Thymus (tissue), 11 donors: ENCODE measurements at regions not wholly inside any gene's neighbourhood (a gene's known extent, or its start where the extent isn't known, plus 50 kb on each side); places are given as distances from the start of the nearest gene placed in this dataset.

Experiments
- DNase-seq, 9 donors: peaks; one replicate each; pipeline ENCODE4 v3.0.0-alpha.2; 2013; ENCODE audit warnings: low spot score in 9 of 9, low read depth in 6 of 9, missing footprints in 1 of 9
- H3K27ac ChIP-seq, 2 donors: one replicate each; pipeline ENCODE4 v1.5.1; 2013; ENCODE audit warnings: control low read depth in 1 of 2, low read depth in 1 of 2, low read length in 1 of 2, mild to moderate bottlenecking in 1 of 2, moderate library complexity in 1 of 2
- H3K27me3 ChIP-seq, 2 donors: one replicate each; pipeline ENCODE4 v1.5.1; 2013; ENCODE audit warnings: low read length in 1 of 2; ENCODE audit not compliant: control insufficient read depth in 2 of 2, insufficient read depth in 1 of 2
- H3K36me3 ChIP-seq, 2 donors: one replicate each; pipeline ENCODE4 v1.5.1; 2013; ENCODE audit warnings: low read length in 1 of 2, mild to moderate bottlenecking in 1 of 2, moderate library complexity in 1 of 2; ENCODE audit not compliant: control insufficient read depth in 2 of 2, insufficient read depth in 2 of 2
- H3K4me1 ChIP-seq, 2 donors: one replicate each; pipeline ENCODE4 v1.5.1; 2013; ENCODE audit warnings: low read length in 2 of 2; ENCODE audit not compliant: control insufficient read depth in 2 of 2, insufficient read depth in 2 of 2
- H3K4me3 ChIP-seq, 2 donors: one replicate each; pipeline ENCODE4 v1.5.1; 2013; ENCODE audit warnings: low read length in 2 of 2, control low read depth in 1 of 2, mild to moderate bottlenecking in 1 of 2
- H3K9me3 ChIP-seq, 2 donors: one replicate each; pipeline ENCODE4 v1.5.1; 2013; ENCODE audit warnings: low read length in 1 of 2, mild to moderate bottlenecking in 1 of 2; ENCODE audit not compliant: control insufficient read depth in 2 of 2, insufficient read depth in 1 of 2
- WGBS: extraction: QIAGEN DNeasy Blood & Tissue Kit; methylation state at CpG from one replicate; pipeline ENCODE4 v1.1.7; 2013; 5-methylcytosine and 5-hydroxymethylcytosine counted together
- donor health status: healthy.

DNA sequence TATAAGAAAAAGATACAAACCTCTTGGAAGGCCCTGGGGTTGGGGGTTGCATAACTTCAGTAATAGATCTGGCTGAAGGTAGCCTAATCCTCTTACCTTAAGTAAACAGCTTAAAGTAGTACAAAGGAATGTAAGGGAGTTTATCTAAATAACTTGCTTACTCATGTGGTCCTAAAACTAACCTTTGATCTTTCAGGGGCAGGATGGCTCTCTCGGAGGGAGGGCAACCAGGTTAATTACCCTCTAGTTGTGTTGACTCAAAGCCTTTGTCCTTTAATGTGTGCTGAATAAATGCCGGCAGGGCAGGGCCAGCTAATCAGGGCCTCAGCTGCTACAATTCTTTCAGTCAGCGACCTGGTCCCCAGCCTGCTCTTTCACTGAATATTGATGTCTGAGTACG lies 822.0 kb upstream of the SLIT2 start:
- WGBS: 76% methylated on average over 4 of the region's 4 CpGs
- Histone ChIP-seq H3K9me3 (peaks cover 2 to 4% of the 10 kb centered on the region in 2 donors), H3K4me1 (no peaks in the 10 kb centered on the region), H3K27me3 (no peaks in the 10 kb centered on the region), H3K36me3 (no peaks in the 10 kb centered on the region), H3K27ac (no peak overlapping the region), H3K4me3 (no peak overlapping the region)
- DNase-seq: no peak

- H3K9me3 ChIP-seq: peaks cover 2 to 4% of the 10 kb centered on the region in 2 donors
- H3K27me3 ChIP-seq: no peaks in the 10 kb centered on the region
- H3K4me1 ChIP-seq: no peaks in the 10 kb centered on the region
- H3K27ac ChIP-seq: no peak overlapping the region
- no peak overlapping the region for H3K4me3 ChIP-seq
- no peak for DNase-seq
- H3K36me3 ChIP-seq: no peaks in the 10 kb centered on the region
Measured at GRCh38 chr4:19425146-19425545, 826.6 kb upstream of the SLIT2 start.

DNA sequence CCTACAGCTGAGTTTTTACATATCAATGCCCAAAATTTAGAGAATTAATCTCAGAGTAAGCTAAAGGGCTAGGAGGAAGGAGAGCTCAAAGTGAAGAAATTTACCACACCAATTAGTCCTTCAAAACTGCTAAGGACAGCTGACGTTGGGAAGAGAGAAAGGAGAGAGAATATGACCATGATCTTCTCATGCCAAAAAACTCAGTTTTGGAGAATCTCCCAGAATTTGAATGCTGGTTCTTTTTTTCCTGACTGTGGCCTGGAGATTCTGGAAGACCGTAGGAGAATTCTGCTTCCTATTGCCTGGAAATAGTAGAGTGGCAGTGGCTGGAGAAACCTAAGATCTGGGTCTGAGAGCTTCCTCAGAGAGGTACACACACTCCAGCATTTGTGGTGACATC lies 834.4 kb upstream of the SLIT2 start:
- no peaks in the 10 kb centered on the region for H3K36me3 ChIP-seq
- no peak overlapping the region for H3K27ac ChIP-seq
- H3K4me3 ChIP-seq: no peak overlapping the region

DNA sequence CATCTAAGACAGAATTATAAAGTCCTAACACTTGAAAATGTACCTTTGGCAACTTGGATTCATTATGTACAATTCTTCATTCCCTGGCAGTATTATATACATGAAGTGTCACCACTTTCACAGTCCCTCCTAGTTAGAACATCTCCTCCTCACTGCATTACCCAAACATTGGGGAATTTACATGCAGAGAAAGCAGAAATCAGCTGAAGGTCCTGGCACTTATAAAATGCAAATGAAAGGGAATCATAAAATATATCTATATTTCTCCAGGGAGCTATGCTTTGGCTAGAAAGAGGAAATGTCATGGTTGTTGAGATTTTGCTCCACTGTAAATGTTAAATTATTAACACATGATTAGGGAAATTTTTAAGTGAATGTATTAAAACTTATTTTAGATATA lies 835.6 kb upstream of the SLIT2 start:
- no peak overlapping the region for H3K27ac ChIP-seq
- no peaks in the 10 kb centered on the region for H3K36me3 ChIP-seq
- no peaks in the 10 kb centered on the region for H3K27me3 ChIP-seq
- no peak for DNase-seq
- H3K4me1 ChIP-seq: no peaks in the 10 kb centered on the region
- no peak overlapping the region for H3K4me3 ChIP-seq
- no peaks in the 10 kb centered on the region for H3K9me3 ChIP-seq

More for the DNA sequence above, 834.4 kb upstream of the SLIT2 start:
- DNase-seq: no peak
- Histone ChIP-seq H3K4me1 (no peaks in the 10 kb centered on the region), H3K27me3 (no peaks in the 10 kb centered on the region), H3K9me3 (no peaks in the 10 kb centered on the region)
- 43% methylated on average over 2 of the region's 2 CpGs for WGBS

DNA sequence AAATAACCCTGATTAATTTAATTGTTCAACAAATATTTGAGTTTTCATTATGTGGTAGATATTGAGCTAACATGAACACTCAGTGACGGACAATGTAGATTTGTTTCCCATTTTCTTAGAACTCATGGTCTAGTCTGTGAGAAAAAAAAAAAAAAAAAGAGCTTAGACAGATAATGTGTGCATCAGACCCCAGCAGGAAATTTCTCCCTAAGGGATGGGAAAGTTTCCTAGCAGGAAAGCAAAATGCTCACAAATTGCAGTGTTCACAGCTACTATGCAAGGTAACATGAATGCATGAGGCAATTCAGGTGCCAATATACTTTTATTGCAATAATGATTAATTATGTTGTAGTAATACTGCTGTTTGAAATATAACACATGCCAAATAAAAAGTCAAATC lies 843.2 kb upstream of the SLIT2 start:
- WGBS: 95% methylated on average over 1 of the region's 1 CpG
- Histone ChIP-seq H3K4me1 (no peaks in the 10 kb centered on the region), H3K36me3 (no peaks in the 10 kb centered on the region), H3K27ac (no peak overlapping the region), H3K9me3 (no peaks in the 10 kb centered on the region), H3K27me3 (no peaks in the 10 kb centered on the region), H3K4me3 (no peak overlapping the region)
- no peak for DNase-seq

GRCh38 chr4:19406789-19407188 lies 844.9 kb upstream of the SLIT2 start:
- no peaks in the 10 kb centered on the region for H3K36me3 ChIP-seq
- H3K27me3 ChIP-seq: no peaks in the 10 kb centered on the region
- H3K4me3 ChIP-seq: no peak overlapping the region
- H3K4me1 ChIP-seq: no peaks in the 10 kb centered on the region
- DNase-seq: no peak
- no peaks in the 10 kb centered on the region for H3K9me3 ChIP-seq
- no peak overlapping the region for H3K27ac ChIP-seq

- no peaks in the 10 kb centered on the region for H3K4me1 ChIP-seq
- no peaks in the 10 kb centered on the region for H3K9me3 ChIP-seq
- H3K27ac ChIP-seq: no peak overlapping the region
- H3K36me3 ChIP-seq: no peaks in the 10 kb centered on the region
- H3K4me3 ChIP-seq: no peak overlapping the region
- WGBS: 87% methylated on average over 5 of the region's 5 CpGs
- H3K27me3 ChIP-seq: no peaks in the 10 kb centered on the region
- DNase-seq: no peak
Measured at GRCh38 chr4:19403786-19404370, 847.8 kb upstream of the SLIT2 start.

- Histone ChIP-seq H3K4me3 (no peak overlapping the region), H3K27me3 (no peaks in the 10 kb centered on the region), H3K9me3 (no peaks in the 10 kb centered on the region), H3K4me1 (no peaks in the 10 kb centered on the region), H3K36me3 (no peaks in the 10 kb centered on the region), H3K27ac (no peak overlapping the region)
- DNase-seq: no peak
- WGBS: 93% methylated on average over 2 of the region's 2 CpGs
Measured at GRCh38 chr4:19402581-19403065, 849.1 kb upstream of the SLIT2 start.

- no peaks in the 10 kb centered on the region for H3K4me1 ChIP-seq
- no peak overlapping the region for H3K27ac ChIP-seq
- no peak for DNase-seq
- no peaks in the 10 kb centered on the region for H3K36me3 ChIP-seq
- H3K9me3 ChIP-seq: no peaks in the 10 kb centered on the region
- WGBS: 93% methylated on average over 1 of the region's 1 CpG
- H3K4me3 ChIP-seq: no peak overlapping the region
- H3K27me3 ChIP-seq: no peaks in the 10 kb centered on the region
Measured at GRCh38 chr4:19401301-19402080, 850.2 kb upstream of the SLIT2 start.
